Kidney (tissue), 13 donors: ENCODE measurements at regions not wholly inside any gene's neighbourhood (a gene's known extent, or its start where the extent isn't known, plus 50 kb on each side); places are given as distances from the start of the nearest gene placed in this dataset.

ENCODE experiments used
- DNase-seq, 5 donors: peaks; one replicate each; pipeline ENCODE4 v3.0.0-alpha.2; 2013 to 2020
- FAIRE-seq: peaks from 2 replicates; lab custom pipeline; 2012; peaks lifted over from hg19 to GRCh38; lab: Jason Lieb, UNC
- H3K27ac ChIP-seq, 2 donors: one replicate each; pipeline ENCODE4 v1.7.0; 2013; ENCODE audit warnings: low read depth in 2 of 2, low read length in 2 of 2, inconsistent platforms in 1 of 2
- H3K27me3 ChIP-seq: one replicate; pipeline ENCODE4 v1.7.1; 2013; ENCODE audit warnings: low read length, inconsistent platforms; ENCODE audit not compliant: control insufficient read depth, insufficient read depth
- H3K36me3 ChIP-seq, 3 donors: one replicate each; pipeline versions ENCODE4 v1.7.0 to v1.7.1; 2013; ENCODE audit warnings: low read length in 3 of 3, control low read depth in 1 of 3, inconsistent platforms in 1 of 3; ENCODE audit not compliant: insufficient read depth in 3 of 3, control insufficient read depth in 2 of 3
- H3K4me1 ChIP-seq, 3 donors: one replicate each; pipeline versions ENCODE4 v1.7.0 to v1.7.1; 2013; ENCODE audit warnings: low read length in 3 of 3, inconsistent platforms in 1 of 3, low read depth in 1 of 3; ENCODE audit not compliant: control insufficient read depth in 2 of 3, insufficient read depth in 2 of 3
- H3K4me3 ChIP-seq, 3 donors: one replicate each; pipeline versions ENCODE4 v1.7.0 to v1.8.1; 2013; ENCODE audit warnings: low read length in 3 of 3, control low read depth in 1 of 3, inconsistent platforms in 1 of 3
- H3K9ac ChIP-seq, 3 donors: one replicate each; pipeline versions ENCODE4 v1.7.0 to v1.7.1; 2013; ENCODE audit warnings: low read length in 3 of 3, control low read depth in 1 of 3, inconsistent platforms in 1 of 3
- H3K9me3 ChIP-seq, 3 donors: one replicate each; pipeline versions ENCODE4 v1.7.0 to v1.7.1; 2013; ENCODE audit warnings: low read length in 3 of 3, control low read depth in 1 of 3, inconsistent platforms in 1 of 3; ENCODE audit not compliant: control insufficient read depth in 2 of 3, insufficient read depth in 1 of 3
- CTCF ChIP-seq: IDR thresholded peaks from 3 replicates; pipeline ENCODE4 v1.5.1; 2012; ENCODE audit warnings: mild to moderate bottlenecking, moderate library complexity, borderline replicate concordance; ENCODE audit not compliant: insufficient read depth; ENCODE audit errors: extremely low read depth
- intact Hi-C: fragments of 100-400 bp; cut with DNase I; formaldehyde crosslinking; loops from one replicate; pipeline ENCODE4 v1.11.1; 2022
- donor health status: control.
- donor health status: control.
- donor health status: control.
- donor health status: control.
- donor health status: control.
- donor health status: DM: yes; HTN: yes; CAD: no.
- donor health status: Normal renal cell carcinoma (clear cell type).

GRCh38 chr9:129340427-129341170 lies 162.5 kb upstream of the IER5L start:
- Histone ChIP-seq H3K27me3 (no peaks in the 10 kb centered on the region), H3K4me1 (peaks cover 5 to 16% (median 10%) of the 10 kb centered on the region in 3 donors), H3K9ac (peak overlapping the region in 1 of 3 donors; percentile 18), H3K36me3 (peaks cover 0 to 6% (median 0%) of the 10 kb centered on the region in 3 donors), H3K9me3 (peaks cover 0 to 2% (median 0%) of the 10 kb centered on the region in 3 donors), H3K27ac (no peak overlapping the region), H3K4me3 (peak overlapping the region in 1 of 3 donors; percentile 30)
- no peak for FAIRE-seq
- TF ChIP-seq CTCF: no peak
- intact Hi-C loops: no loop called here
- peak in 1 of 5 donors; percentile 47 for DNase-seq

GRCh38 chr9:129339539-129340157 lies 161.6 kb upstream of the IER5L start:
- Histone ChIP-seq H3K4me3 (no peak overlapping the region), H3K9me3 (peaks cover 0 to 2% (median 0%) of the 10 kb centered on the region in 3 donors), H3K27me3 (no peaks in the 10 kb centered on the region), H3K36me3 (peaks cover 0 to 6% (median 0%) of the 10 kb centered on the region in 3 donors), H3K9ac (peak overlapping the region in 1 of 3 donors; percentile 38), H3K27ac (peak overlapping the region in 1 of 2 donors; percentile 14), H3K4me1 (peaks cover 5 to 23% (median 14%) of the 10 kb centered on the region in 3 donors)
- intact Hi-C loops: no loop called here
- TF ChIP-seq CTCF: no peak
- FAIRE-seq (no peak), DNase-seq (no peak)

- Histone ChIP-seq H3K4me1 (peaks cover 6 to 26% (median 15%) of the 10 kb centered on the region in 3 donors), H3K9ac (peak overlapping the region in 1 of 3 donors; percentile 38), H3K27me3 (no peaks in the 10 kb centered on the region), H3K9me3 (peaks cover 0 to 2% (median 0%) of the 10 kb centered on the region in 3 donors), H3K36me3 (peaks cover 0 to 6% (median 0%) of the 10 kb centered on the region in 3 donors), H3K27ac (peak overlapping the region in 1 of 2 donors; percentile 61), H3K4me3 (no peak overlapping the region)
- no peak for TF ChIP-seq CTCF
- intact Hi-C loops: no loop called here
- peak in 1 of 5 donors; percentile 69 for DNase-seq
- FAIRE-seq: no peak
Observed at GRCh38 chr9:129338724-129339430, 160.8 kb upstream of the IER5L start.
